Uterus (tissue), 3 donors: ENCODE measurements at regions not wholly inside any gene's neighbourhood (a gene's known extent, or its start where the extent isn't known, plus 50 kb on each side); places are given as distances from the start of the nearest gene placed in this dataset.

Experiments used
- DNase-seq, 2 donors: peaks; one replicate each; pipeline ENCODE4 v3.0.0-alpha.2; 2019 to 2020
- H3K27ac ChIP-seq, 2 donors: fragments of 200-600 bp; sonication (generic); 1 replicate in 1 of 2; 2 replicates in 1 of 2; pipeline ENCODE4 v1.5.1; 2016 to 2018
- H3K27me3 ChIP-seq, 2 donors: fragments of 200-600 bp; sonication (generic); one replicate each; pipeline ENCODE4 v1.5.1; 2018 to 2019; ENCODE audit warnings: control low read depth in 1 of 2
- H3K36me3 ChIP-seq, 2 donors: fragments of 200-600 bp; sonication (generic); one replicate each; pipeline ENCODE4 v1.5.1; 2019; ENCODE audit warnings: control low read depth in 1 of 2
- H3K4me1 ChIP-seq, 2 donors: fragments of 200-600 bp; sonication (generic); one replicate each; pipeline ENCODE4 v1.5.1; 2018 to 2019; ENCODE audit warnings: control low read depth in 1 of 2
- H3K4me3 ChIP-seq, 2 donors: fragments of 200-600 bp; sonication (generic); 1 replicate in 1 of 2; 2 replicates in 1 of 2; pipeline ENCODE4 v1.5.1; 2018 to 2019; ENCODE audit warnings: mild to moderate bottlenecking in 1 of 2
- H3K9me3 ChIP-seq, 2 donors: fragments of 200-600 bp; sonication (generic); one replicate each; pipeline ENCODE4 v1.5.1; 2019; ENCODE audit warnings: control low read depth in 1 of 2
- CTCF ChIP-seq, 4 experiments: fragments of 200-600 bp in 2 of 4; fragments of 450-650 bp in 2 of 4; sonication (generic) in 2 of 4; IDR thresholded peaks; one replicate each; pipeline ENCODE4 v1.5.1; 2016 to 2019; ENCODE audit warnings: antibody characterized with exemption in 4 of 4, mild to moderate bottlenecking in 2 of 4, moderate library complexity in 1 of 4
- POLR2A ChIP-seq, 2 donors: fragments of 450-650 bp; IDR thresholded peaks; one replicate each; pipeline ENCODE4 v1.6.1; 2016; ENCODE audit warnings: antibody characterized with exemption in 2 of 2, mild to moderate bottlenecking in 1 of 2, moderate library complexity in 1 of 2
- intact Hi-C: fragments of 100-400 bp; cut with DNase I; formaldehyde crosslinking; loops from one replicate; pipeline ENCODE4 v1.15.1; 2023; ENCODE audit warnings: low total_unique reads
- donor health status: DM: yes; HTN: yes; CAD: no.

GRCh38 chr12:115134298-115134697 is 450.3 kb upstream of the TBX3 start:
- no peak for DNase-seq
- Histone ChIP-seq H3K27ac (no peak overlapping the region), H3K4me3 (no peak overlapping the region), H3K36me3 (no peaks in the 10 kb centered on the region), H3K27me3 (no peaks in the 10 kb centered on the region), H3K4me1 (no peaks in the 10 kb centered on the region), H3K9me3 (no peaks in the 10 kb centered on the region)
- TF ChIP-seq CTCF (IDR thresholded peaks at IDR 0.05) (no peak), POLR2A (IDR thresholded peaks at IDR 0.05) (no peak)
- intact Hi-C loops, result no loop called here

- intact Hi-C loops, result no loop called here
- Histone ChIP-seq H3K4me1 (no peaks in the 10 kb centered on the region), H3K27ac (no peak overlapping the region), H3K4me3 (no peak overlapping the region), H3K36me3 (no peaks in the 10 kb centered on the region), H3K27me3 (no peaks in the 10 kb centered on the region), H3K9me3 (no peaks in the 10 kb centered on the region)
- DNase-seq, result no peak
- no peak for TF ChIP-seq CTCF (IDR thresholded peaks at IDR 0.05)
- TF ChIP-seq POLR2A (IDR thresholded peaks at IDR 0.05), result no peak
Measured at GRCh38 chr12:115132905-115133304, 448.9 kb upstream of the TBX3 start.

GRCh38 chr12:115132145-115132544 is 448.2 kb upstream of the TBX3 start:
- Histone ChIP-seq H3K4me1 (no peaks in the 10 kb centered on the region), H3K4me3 (no peak overlapping the region), H3K36me3 (no peaks in the 10 kb centered on the region), H3K27ac (no peak overlapping the region), H3K27me3 (no peaks in the 10 kb centered on the region), H3K9me3 (no peaks in the 10 kb centered on the region)
- intact Hi-C loops, result no loop called here
- no peak for DNase-seq
- TF ChIP-seq CTCF (IDR thresholded peaks at IDR 0.05) (no peak), POLR2A (IDR thresholded peaks at IDR 0.05) (no peak)

GRCh38 chr12:115129727-115130126 is 445.8 kb upstream of the TBX3 start:
- intact Hi-C loops, result no loop called here
- DNase-seq, result no peak
- Histone ChIP-seq H3K9me3 (no peaks in the 10 kb centered on the region), H3K27me3 (no peaks in the 10 kb centered on the region), H3K4me3 (no peak overlapping the region), H3K4me1 (no peaks in the 10 kb centered on the region), H3K27ac (no peak overlapping the region), H3K36me3 (no peaks in the 10 kb centered on the region)
- TF ChIP-seq CTCF (IDR thresholded peaks at IDR 0.05) (no peak), POLR2A (IDR thresholded peaks at IDR 0.05) (no peak)

- Histone ChIP-seq H3K4me1 (no peaks in the 10 kb centered on the region), H3K36me3 (no peaks in the 10 kb centered on the region), H3K4me3 (no peak overlapping the region), H3K27me3 (no peaks in the 10 kb centered on the region), H3K9me3 (no peaks in the 10 kb centered on the region), H3K27ac (no peak overlapping the region)
- TF ChIP-seq POLR2A (IDR thresholded peaks at IDR 0.05), result no peak
- TF ChIP-seq CTCF (IDR thresholded peaks at IDR 0.05), result no peak
- no peak for DNase-seq
- intact Hi-C loops, result no loop called here
Measured at GRCh38 chr12:115121053-115121452, 437.1 kb upstream of the TBX3 start.
